Smooth muscle cell (in vitro differentiated cells): ENCODE measurements at regions not wholly inside any gene's neighbourhood (a gene's known extent, or its start where the extent isn't known, plus 50 kb on each side); places are given as distances from the start of the nearest gene placed in this dataset.

Experiments used
- DNase-seq: peaks from one replicate; lab custom pipeline; 2025; ENCODE audit not compliant: unreplicated experiment; lab: John Stamatoyannopoulos, UW
- H2AFZ ChIP-seq: fragments of 200-600 bp; sonication (generic); 2 replicates; pipeline ENCODE4 v1.6.0; 2016; ENCODE audit warnings: antibody characterized with exemption, low read depth, mild to moderate bottlenecking
- H3F3A ChIP-seq: fragments of 200-600 bp; sonication (generic); 2 replicates; pipeline ENCODE4 v1.6.0; 2017; ENCODE audit warnings: antibody characterized with exemption, low read depth
- H3K27ac ChIP-seq: fragments of 200-600 bp; sonication (generic); 2 replicates; pipeline ENCODE4 v1.5.1; 2016; ENCODE audit warnings: low read depth, mild to moderate bottlenecking
- H3K27me3 ChIP-seq: fragments of 200-600 bp; sonication (generic); 2 replicates; pipeline ENCODE4 v1.6.1; 2016; ENCODE audit warnings: low read depth, mild to moderate bottlenecking
- H3K36me3 ChIP-seq: fragments of 200-600 bp; sonication (generic); 2 replicates; pipeline ENCODE4 v1.5.1; 2016; ENCODE audit warnings: low read depth
- H3K4me1 ChIP-seq: fragments of 200-600 bp; sonication (generic); 2 replicates; pipeline ENCODE4 v1.5.1; 2016; ENCODE audit warnings: low read depth
- H3K4me2 ChIP-seq: fragments of 200-600 bp; sonication (generic); 2 replicates; pipeline ENCODE4 v1.6.0; 2016; ENCODE audit warnings: mild to moderate bottlenecking
- H3K4me3 ChIP-seq: fragments of 200-600 bp; sonication (generic); 2 replicates; pipeline ENCODE4 v1.5.1; 2016; ENCODE audit warnings: mild to moderate bottlenecking
- H3K79me2 ChIP-seq: fragments of 200-600 bp; sonication (generic); 2 replicates; pipeline ENCODE4 v1.6.0; 2016; ENCODE audit warnings: low read depth, mild to moderate bottlenecking
- H3K9ac ChIP-seq: fragments of 200-600 bp; sonication (generic); 2 replicates; pipeline ENCODE4 v1.6.0; 2016; ENCODE audit warnings: low read depth
- H3K9me3 ChIP-seq: fragments of 200-600 bp; sonication (generic); replicated peaks from 2 replicates; pipeline ENCODE4 v1.5.1; 2016; ENCODE audit warnings: low read depth
- H4K20me1 ChIP-seq: fragments of 200-600 bp; sonication (generic); 2 replicates; pipeline ENCODE4 v1.6.0; 2016; ENCODE audit warnings: low read depth
- CTCF ChIP-seq: fragments of 200-600 bp; sonication (generic); IDR thresholded peaks from 2 replicates; pipeline ENCODE4 v1.5.1; 2017; ENCODE audit warnings: borderline replicate concordance, mild to moderate bottlenecking, antibody characterized with exemption; ENCODE audit not compliant: insufficient read depth, poor library complexity, severe bottlenecking
- WGBS: methylation state at CpG from one replicate; pipeline ENCODE4 v1.1.7; 2016; ENCODE audit warnings: low lambda C conversion rate; 5-methylcytosine and 5-hydroxymethylcytosine counted together

GRCh38 chr3:18044971-18045880 is 302.8 kb upstream of the TBC1D5 start:
- H3K79me2 ChIP-seq, result no peaks in the 10 kb centered on the region
- no peak for DNase-seq
- H3F3A ChIP-seq, result no peaks in the 10 kb centered on the region
- H3K9ac ChIP-seq, result no peak overlapping the region
- H3K27me3 ChIP-seq, result no peaks in the 10 kb centered on the region
- no peaks in the 10 kb centered on the region for H4K20me1 ChIP-seq
- no peak overlapping the region for H3K27ac ChIP-seq
- H3K4me2 ChIP-seq, result no peak overlapping the region
- H3K36me3 ChIP-seq, result no peaks in the 10 kb centered on the region
- H2AFZ ChIP-seq, result no peak overlapping the region
- no peaks in the 10 kb centered on the region for H3K4me1 ChIP-seq
- WGBS, result 88% methylated on average over 2 of the region's 2 CpGs
- no peak for TF ChIP-seq CTCF
- no peaks in the 10 kb centered on the region for H3K9me3 ChIP-seq
- H3K4me3 ChIP-seq, result no peak overlapping the region

DNA sequence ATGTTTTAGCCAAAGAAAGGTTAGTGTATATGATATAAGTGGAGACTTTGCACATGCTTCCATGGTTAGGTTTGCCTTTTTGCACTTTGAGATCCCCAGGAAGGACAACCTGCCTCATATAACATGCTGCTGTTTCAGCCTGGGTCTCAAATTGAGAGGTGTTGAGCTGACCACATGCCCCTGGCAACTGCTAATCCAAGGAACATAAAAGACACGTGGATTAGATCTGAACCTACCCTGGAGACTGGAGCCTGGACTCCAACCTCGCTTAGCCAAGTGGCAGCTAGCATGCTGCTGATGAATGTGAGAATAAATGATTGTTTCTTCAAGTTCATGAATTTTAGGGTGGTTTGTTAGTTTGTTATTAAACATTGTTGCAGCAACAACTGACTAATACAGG is 301.8 kb upstream of the TBC1D5 start:
- DNase-seq, result no peak
- H3K9ac ChIP-seq, result no peak overlapping the region
- no peak overlapping the region for H2AFZ ChIP-seq
- no peak overlapping the region for H3K4me3 ChIP-seq
- TF ChIP-seq CTCF, result no peak
- H3K27ac ChIP-seq, result no peak overlapping the region
- H3K4me2 ChIP-seq, result no peak overlapping the region
- H3F3A ChIP-seq, result no peaks in the 10 kb centered on the region
- no peaks in the 10 kb centered on the region for H3K9me3 ChIP-seq
- WGBS, result 81% methylated on average over 2 of the region's 2 CpGs
- no peaks in the 10 kb centered on the region for H3K27me3 ChIP-seq
- no peaks in the 10 kb centered on the region for H3K36me3 ChIP-seq
- no peaks in the 10 kb centered on the region for H4K20me1 ChIP-seq
- H3K4me1 ChIP-seq, result no peaks in the 10 kb centered on the region
- no peaks in the 10 kb centered on the region for H3K79me2 ChIP-seq

GRCh38 chr3:18036450-18036815 is 294.0 kb upstream of the TBC1D5 start:
- DNase-seq, result no peak
- Histone ChIP-seq H3K4me3 (no peak overlapping the region), H3K9me3 (no peaks in the 10 kb centered on the region), H3K27ac (no peak overlapping the region), H3K4me2 (no peak overlapping the region), H3K9ac (no peak overlapping the region), H3K79me2 (no peaks in the 10 kb centered on the region), H4K20me1 (no peaks in the 10 kb centered on the region), H3K36me3 (no peaks in the 10 kb centered on the region), H3K4me1 (no peaks in the 10 kb centered on the region), H3K27me3 (no peaks in the 10 kb centered on the region), H2AFZ (no peak overlapping the region), H3F3A (no peaks in the 10 kb centered on the region)
- TF ChIP-seq CTCF, result no peak
- WGBS, result 79% methylated on average over 1 of the region's 1 CpG
